ENCODE measurements at regions not wholly inside any gene's neighbourhood (a gene's known extent, or its start where the extent isn't known, plus 50 kb on each side); places are given as distances from the start of the nearest gene placed in this dataset.

- TF ChIP-seq ZNF398 (CRISPR knock-in tag; IDR thresholded peaks at IDR 0.05), result no peak
Observed at GRCh38 chr2:107776362-107776761, 50.3 kb upstream of the RGPD4 start (continued).

Data from K562 (cell line).